ENCODE measurements at regions not wholly inside any gene's neighbourhood (a gene's known extent, or its start where the extent isn't known, plus 50 kb on each side); places are given as distances from the start of the nearest gene placed in this dataset.
"Not testable (repeated sequence)": the region's sequence is repeated elsewhere in the genome, so short reads cannot be mapped to it uniquely, and the experiment has no call there.

GRCh38 chr2:365367-366275 is 77.7 kb upstream of the ALKAL2 start:
- DNase-seq: no peak

- no peak for DNase-seq
Observed at GRCh38 chr2:363824-364470, 76.1 kb upstream of the ALKAL2 start.

GRCh38 chr2:362924-363323 is 75.0 kb upstream of the ALKAL2 start:
- no peak for DNase-seq

- DNase-seq: no peak
Observed at GRCh38 chr2:360124-360523, 72.2 kb upstream of the ALKAL2 start.

- DNase-seq: no peak
Observed at GRCh38 chr2:359047-359446, 71.2 kb upstream of the ALKAL2 start.

GRCh38 chr2:357811-358210 is 69.9 kb upstream of the ALKAL2 start:
- no peak for DNase-seq

- DNase-seq: not testable (repeated sequence)
Observed at GRCh38 chr2:356304-356703, 68.4 kb upstream of the ALKAL2 start.

GRCh38 chr2:355773-356172 is 67.9 kb upstream of the ALKAL2 start:
- no peak for DNase-seq

- DNase-seq: no peak
Observed at GRCh38 chr2:352696-353095, 64.8 kb upstream of the ALKAL2 start.

GRCh38 chr2:349390-349789 is 61.5 kb upstream of the ALKAL2 start:
- DNase-seq: no peak

GRCh38 chr2:348361-348916 is 60.5 kb upstream of the ALKAL2 start:
- DNase-seq: no peak

GRCh38 chr2:344811-345210 is 56.9 kb upstream of the ALKAL2 start:
- no peak for DNase-seq

- no peak for DNase-seq
Observed at GRCh38 chr2:343355-343754, 55.5 kb upstream of the ALKAL2 start.

- DNase-seq: no peak
Observed at GRCh38 chr2:341912-342311, 54.0 kb upstream of the ALKAL2 start.

GRCh38 chr2:341017-341542 is 53.2 kb upstream of the ALKAL2 start:
- no peak for DNase-seq

Measured in activated CD4-positive, CD25-positive, alpha-beta regulatory T cell treated with anti-CD3 and anti-CD28 coated beads, Interleukin-2, amount 50 U/mL, for 72 hours (primary cell).